ENCODE measurements at regions not wholly inside any gene's neighbourhood (a gene's known extent, or its start where the extent isn't known, plus 50 kb on each side); places are given as distances from the start of the nearest gene placed in this dataset.

- no peaks in the 10 kb centered on the region for H3K9me3 ChIP-seq
- TF ChIP-seq POLR2A (IDR thresholded peaks at IDR 0.05) (no peak), POLR2AphosphoS5 (IDR thresholded peaks at IDR 0.05) (no peak), CTCF (IDR thresholded peaks at IDR 0.05 in 8 of 11, conservative IDR thresholded peaks at IDR 0.05 in 3 of 11) (no peak)
- no peak for DNase-seq
- H3K36me3 ChIP-seq = no peaks in the 10 kb centered on the region
- H3K27ac ChIP-seq = no peak overlapping the region
- intact Hi-C loops (cut with DNase I; ENCODE audit: low total_unique reads) = no loop called here
- peaks cover 0 to 16% (median 8%) of the 10 kb centered on the region in 6 donors for H3K4me1 ChIP-seq
- no peaks in the 10 kb centered on the region for H3K27me3 ChIP-seq (replicated peaks in 1 of 7)
- no peak overlapping the region for H3K4me3 ChIP-seq
- 64 to 71% (median 65%) methylated on average over 2 of the region's 2 CpGs for WGBS, 5 donors
These were observed 90.4 kb downstream of the TMEM100 start for GRCh38 chr17:55632236-55632635.

- peaks cover 0 to 10% (median 0%) of the 10 kb centered on the region in 6 donors for H3K4me1 ChIP-seq
- no peaks in the 10 kb centered on the region for H3K36me3 ChIP-seq
- H3K27ac ChIP-seq = no peak overlapping the region
- TF ChIP-seq CTCF (IDR thresholded peaks at IDR 0.05 in 8 of 11, conservative IDR thresholded peaks at IDR 0.05 in 3 of 11) (no peak), POLR2A (IDR thresholded peaks at IDR 0.05) (no peak), POLR2AphosphoS5 (IDR thresholded peaks at IDR 0.05) (no peak)
- H3K9me3 ChIP-seq = no peaks in the 10 kb centered on the region
- WGBS, 5 donors = 72 to 89% (median 86%) methylated on average over 7 of the region's 7 CpGs
- intact Hi-C loops (cut with DNase I; ENCODE audit: low total_unique reads) = no loop called here
- no peaks in the 10 kb centered on the region for H3K27me3 ChIP-seq (replicated peaks in 1 of 7)
- no peak overlapping the region for H3K4me3 ChIP-seq
- no peak for DNase-seq
These were observed 92.7 kb downstream of the TMEM100 start for GRCh38 chr17:55629995-55630394.

- intact Hi-C loops (cut with DNase I; ENCODE audit: low total_unique reads) = no loop called here
- Histone ChIP-seq H3K27me3 (replicated peaks in 1 of 7) (no peaks in the 10 kb centered on the region), H3K36me3 (no peaks in the 10 kb centered on the region), H3K4me3 (no peak overlapping the region), H3K27ac (peak overlapping the region in 3 of 8 donors; percentile 6 to 23 (median 19)), H3K4me1 (peaks cover 0 to 8% (median 0%) of the 10 kb centered on the region in 6 donors), H3K9me3 (no peaks in the 10 kb centered on the region)
- DNase-seq = no peak
- TF ChIP-seq POLR2A (IDR thresholded peaks at IDR 0.05) (no peak), CTCF (IDR thresholded peaks at IDR 0.05 in 8 of 11, conservative IDR thresholded peaks at IDR 0.05 in 3 of 11) (no peak), POLR2AphosphoS5 (IDR thresholded peaks at IDR 0.05) (no peak)
These were observed 97.1 kb downstream of the TMEM100 start for GRCh38 chr17:55625521-55625920.

GRCh38 chr17:55624772-55625433, 97.8 kb downstream of the TMEM100 start:
- Histone ChIP-seq H3K36me3 (no peaks in the 10 kb centered on the region), H3K9me3 (no peaks in the 10 kb centered on the region), H3K4me1 (peaks cover 0 to 8% (median 0%) of the 10 kb centered on the region in 6 donors), H3K27me3 (replicated peaks in 1 of 7) (no peaks in the 10 kb centered on the region), H3K27ac (peak overlapping the region in 3 of 8 donors; percentile 6 to 23 (median 19)), H3K4me3 (no peak overlapping the region)
- intact Hi-C loops (cut with DNase I; ENCODE audit: low total_unique reads) = no loop called here
- 56 to 79% (median 66%) methylated on average over 3 of the region's 3 CpGs for WGBS, 5 donors
- no peak for TF ChIP-seq CTCF (IDR thresholded peaks at IDR 0.05 in 8 of 11, conservative IDR thresholded peaks at IDR 0.05 in 3 of 11)
- no peak for TF ChIP-seq POLR2AphosphoS5 (IDR thresholded peaks at IDR 0.05)
- TF ChIP-seq POLR2A (IDR thresholded peaks at IDR 0.05) = no peak
- no peak for DNase-seq

Measured in spleen (tissue), 11 donors.